ENCODE measurements at regions not wholly inside any gene's neighbourhood (a gene's known extent, or its start where the extent isn't known, plus 50 kb on each side); places are given as distances from the start of the nearest gene placed in this dataset.
"Not testable (repeated sequence)": the region's sequence is repeated elsewhere in the genome, so short reads cannot be mapped to it uniquely, and the experiment has no call there.

DNA sequence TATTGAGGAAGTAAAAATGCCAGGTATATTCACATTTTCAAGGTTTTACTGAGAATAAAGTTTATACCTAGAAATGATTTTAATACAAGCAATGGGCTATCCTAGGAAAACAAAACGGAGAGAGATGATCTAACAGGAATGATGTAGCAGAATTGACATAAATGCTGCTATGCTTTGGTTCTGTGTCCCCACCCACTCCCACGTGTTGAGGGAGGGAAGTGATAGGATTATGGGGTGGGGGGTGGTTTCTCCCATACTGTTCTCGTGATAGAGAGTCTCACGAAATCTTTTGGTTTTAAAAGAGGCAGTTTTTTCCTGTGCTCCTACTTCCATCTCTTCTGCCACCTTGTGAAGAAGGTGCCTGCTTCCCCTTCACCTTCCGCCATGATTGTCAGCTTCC lies 236.2 kb upstream of the ZNF337 start:
- not testable (repeated sequence) for DNase-seq (ENCODE audit: low read depth); H3K4me3 ChIP-seq (ENCODE audit: low read depth, low read length)

DNA sequence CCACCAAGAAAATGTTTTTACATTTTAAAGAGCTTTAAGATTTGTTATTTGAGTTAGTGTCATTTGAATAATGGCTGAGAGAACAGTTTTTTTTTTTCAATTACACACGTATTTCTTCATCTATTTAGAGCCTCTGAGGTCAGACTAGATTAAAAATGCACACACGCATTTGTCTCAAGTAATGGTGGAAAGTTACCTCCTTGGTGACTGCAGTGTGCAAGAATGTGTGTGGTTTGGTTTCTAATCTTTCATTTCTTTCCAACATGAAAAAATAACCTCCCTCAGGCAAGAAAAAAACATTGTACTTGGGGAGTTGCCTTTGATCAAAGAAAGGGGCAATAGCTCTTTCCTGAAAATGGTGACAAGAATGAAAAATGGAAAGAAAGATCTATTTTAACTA lies 235.5 kb upstream of the ZNF337 start:
- not testable (repeated sequence) for H3K4me3 ChIP-seq (ENCODE audit: low read depth, low read length); DNase-seq (ENCODE audit: low read depth)

DNA sequence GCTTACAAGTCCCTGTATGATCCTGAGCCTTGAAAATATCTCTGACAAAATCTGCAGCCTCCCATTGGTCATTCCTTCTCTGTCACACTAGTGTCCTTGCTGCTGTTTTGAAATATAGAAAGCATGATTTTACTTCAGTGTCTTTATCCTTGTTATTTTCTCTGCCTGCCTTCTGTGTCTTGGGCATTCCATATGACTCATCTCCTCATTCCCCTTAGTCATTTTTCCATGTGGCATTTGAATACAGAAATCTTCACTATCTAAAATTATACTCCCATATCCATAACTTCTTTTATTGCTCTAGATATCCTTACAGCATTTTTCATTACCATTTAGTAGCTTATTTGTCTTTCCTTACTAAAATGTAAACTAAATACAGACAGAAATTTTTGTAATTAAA lies 205.7 kb upstream of the ZNF337 start:
- not testable (repeated sequence) for DNase-seq (ENCODE audit: low read depth); H3K4me3 ChIP-seq (ENCODE audit: low read depth, low read length)

DNA sequence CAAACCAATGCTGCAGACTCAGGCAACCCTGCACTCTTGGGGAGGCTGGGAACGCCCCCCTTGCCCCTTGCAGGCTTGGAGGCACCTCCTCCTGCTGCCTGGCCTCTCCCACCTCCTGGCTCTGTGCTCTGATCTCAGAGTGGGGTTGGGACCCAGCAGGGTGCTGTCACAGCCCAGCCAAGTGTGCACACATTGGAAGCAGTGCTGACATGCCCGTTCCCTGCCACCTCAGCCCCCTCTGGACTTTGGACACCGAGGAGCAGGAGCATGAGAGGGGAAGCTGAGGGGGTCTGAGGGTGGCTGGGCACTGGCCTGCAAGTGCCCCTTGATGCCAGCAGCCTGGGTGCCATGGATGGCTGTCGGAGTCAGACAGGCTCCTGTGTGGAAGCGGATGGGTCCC lies 202.0 kb upstream of the ZNF337 start:
- DNase-seq (ENCODE audit: low read depth) = not testable (repeated sequence)

DNA sequence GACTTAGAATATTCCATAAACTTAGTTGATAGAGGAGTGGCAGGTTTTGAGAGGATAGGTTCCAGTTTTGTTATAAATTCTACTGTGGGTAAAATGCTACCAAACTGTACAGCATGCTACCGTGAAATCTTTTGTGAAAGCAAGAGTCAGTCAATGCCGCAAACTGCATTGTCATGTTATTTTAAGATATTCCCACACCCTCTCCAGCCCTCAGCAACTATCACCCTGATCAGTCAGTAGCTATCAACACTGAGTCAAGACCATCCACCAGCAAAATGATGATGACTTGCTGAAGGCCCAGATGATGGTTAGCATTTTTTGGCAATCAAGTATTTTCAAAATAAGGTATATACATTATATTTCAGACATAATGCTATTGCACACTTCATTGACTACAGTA lies 182.4 kb upstream of the ZNF337 start:
- H3K4me3 ChIP-seq (ENCODE audit: low read depth, low read length); DNase-seq (ENCODE audit: low read depth): not testable (repeated sequence)

More for the DNA sequence above, 202.0 kb upstream of the ZNF337 start:
- not testable (repeated sequence) for H3K4me3 ChIP-seq (ENCODE audit: low read depth, low read length)

DNA sequence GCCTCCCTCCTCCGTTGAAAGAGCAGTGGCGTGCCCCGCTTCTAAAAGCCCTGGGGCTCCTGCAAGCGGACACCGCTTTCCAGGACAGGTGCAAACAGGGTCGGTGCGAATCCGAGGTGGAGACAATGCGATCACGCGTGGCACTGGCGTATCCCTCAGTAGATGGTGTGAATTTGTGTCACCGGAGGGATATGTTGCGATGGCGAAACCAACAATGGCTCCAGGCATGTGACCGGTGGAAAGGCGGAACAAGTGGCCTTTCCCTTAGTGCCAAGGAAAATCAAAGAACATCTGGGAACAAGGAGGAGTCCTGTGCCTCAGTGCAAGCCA lies 172.0 kb upstream of the ZNF337 start:
- DNase-seq (ENCODE audit: low read depth); H3K4me3 ChIP-seq (ENCODE audit: low read depth, low read length): not testable (repeated sequence)

DNA sequence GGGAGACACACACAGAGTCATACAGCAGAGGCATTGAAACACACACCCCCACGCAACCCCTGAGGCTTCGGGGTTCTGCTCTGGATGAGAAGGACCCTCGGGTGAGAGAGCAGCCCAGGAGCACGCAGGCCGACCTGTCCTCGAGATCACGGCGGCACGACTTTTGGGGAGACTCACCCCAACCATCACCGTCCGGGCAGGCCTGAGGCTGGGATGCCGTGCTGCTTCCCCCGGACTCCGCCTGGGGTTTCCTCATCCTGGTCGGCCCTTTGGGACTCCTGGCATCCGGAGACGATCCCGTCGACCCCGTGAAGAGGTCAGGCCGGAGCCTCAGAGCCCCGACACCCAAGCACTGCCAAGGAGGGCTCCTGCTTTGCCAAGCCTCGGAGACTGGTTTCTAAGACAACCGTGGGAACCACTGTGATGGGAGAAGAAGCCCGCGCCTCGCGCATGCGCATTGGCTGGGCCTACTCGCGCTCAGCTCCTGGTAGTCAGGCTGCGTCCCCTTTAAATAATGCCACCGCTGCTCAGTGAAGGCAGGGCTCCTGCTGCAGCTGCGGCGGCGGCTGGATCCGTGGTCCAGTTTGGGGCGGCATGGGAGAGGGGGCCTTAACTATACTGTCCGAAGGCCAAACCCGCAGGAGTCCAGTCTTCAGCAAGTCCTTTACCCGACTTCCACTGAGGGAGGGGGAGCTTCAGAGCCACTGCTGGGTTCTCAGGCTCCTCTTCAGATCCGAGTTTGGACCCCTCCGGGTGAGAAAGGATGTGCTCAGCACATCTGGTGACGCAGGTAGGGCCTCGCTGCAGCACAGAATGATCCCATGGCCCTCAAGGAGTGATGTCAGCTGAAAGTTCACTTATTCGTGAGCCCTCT lies 171.4 kb upstream of the ZNF337 start:
- TF ChIP-seq, protein P1, sequence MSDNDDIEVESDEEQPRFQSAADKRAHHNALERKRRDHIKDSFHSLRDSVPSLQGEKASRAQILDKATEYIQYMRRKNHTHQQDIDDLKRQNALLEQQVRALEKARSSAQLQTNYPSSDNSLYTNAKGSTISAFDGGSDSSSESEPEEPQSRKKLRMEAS (IDR thresholded peaks at IDR 0.05; ENCODE audit: low read depth, low read length) = no peak
- TF ChIP-seq MYC (IDR thresholded peaks at IDR 0.05; ENCODE audit: low read depth, low read length) (no peak), POLR2A (IDR thresholded peaks at IDR 0.05; ENCODE audit: extremely low read depth, insufficient read length) (no peak)
- TF ChIP-seq, protein P2, sequence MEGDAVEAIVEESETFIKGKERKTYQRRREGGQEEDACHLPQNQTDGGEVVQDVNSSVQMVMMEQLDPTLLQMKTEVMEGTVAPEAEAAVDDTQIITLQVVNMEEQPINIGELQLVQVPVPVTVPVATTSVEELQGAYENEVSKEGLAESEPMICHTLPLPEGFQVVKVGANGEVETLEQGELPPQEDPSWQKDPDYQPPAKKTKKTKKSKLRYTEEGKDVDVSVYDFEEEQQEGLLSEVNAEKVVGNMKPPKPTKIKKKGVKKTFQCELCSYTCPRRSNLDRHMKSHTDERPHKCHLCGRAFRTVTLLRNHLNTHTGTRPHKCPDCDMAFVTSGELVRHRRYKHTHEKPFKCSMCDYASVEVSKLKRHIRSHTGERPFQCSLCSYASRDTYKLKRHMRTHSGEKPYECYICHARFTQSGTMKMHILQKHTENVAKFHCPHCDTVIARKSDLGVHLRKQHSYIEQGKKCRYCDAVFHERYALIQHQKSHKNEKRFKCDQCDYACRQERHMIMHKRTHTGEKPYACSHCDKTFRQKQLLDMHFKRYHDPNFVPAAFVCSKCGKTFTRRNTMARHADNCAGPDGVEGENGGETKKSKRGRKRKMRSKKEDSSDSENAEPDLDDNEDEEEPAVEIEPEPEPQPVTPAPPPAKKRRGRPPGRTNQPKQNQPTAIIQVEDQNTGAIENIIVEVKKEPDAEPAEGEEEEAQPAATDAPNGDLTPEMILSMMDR (IDR thresholded peaks at IDR 0.05; ENCODE audit: low read depth, low read length) = no peak
- DNase-seq (ENCODE audit: low read depth) = no peak
- no peak overlapping the region for H3K4me3 ChIP-seq (ENCODE audit: low read depth, low read length)

DNA sequence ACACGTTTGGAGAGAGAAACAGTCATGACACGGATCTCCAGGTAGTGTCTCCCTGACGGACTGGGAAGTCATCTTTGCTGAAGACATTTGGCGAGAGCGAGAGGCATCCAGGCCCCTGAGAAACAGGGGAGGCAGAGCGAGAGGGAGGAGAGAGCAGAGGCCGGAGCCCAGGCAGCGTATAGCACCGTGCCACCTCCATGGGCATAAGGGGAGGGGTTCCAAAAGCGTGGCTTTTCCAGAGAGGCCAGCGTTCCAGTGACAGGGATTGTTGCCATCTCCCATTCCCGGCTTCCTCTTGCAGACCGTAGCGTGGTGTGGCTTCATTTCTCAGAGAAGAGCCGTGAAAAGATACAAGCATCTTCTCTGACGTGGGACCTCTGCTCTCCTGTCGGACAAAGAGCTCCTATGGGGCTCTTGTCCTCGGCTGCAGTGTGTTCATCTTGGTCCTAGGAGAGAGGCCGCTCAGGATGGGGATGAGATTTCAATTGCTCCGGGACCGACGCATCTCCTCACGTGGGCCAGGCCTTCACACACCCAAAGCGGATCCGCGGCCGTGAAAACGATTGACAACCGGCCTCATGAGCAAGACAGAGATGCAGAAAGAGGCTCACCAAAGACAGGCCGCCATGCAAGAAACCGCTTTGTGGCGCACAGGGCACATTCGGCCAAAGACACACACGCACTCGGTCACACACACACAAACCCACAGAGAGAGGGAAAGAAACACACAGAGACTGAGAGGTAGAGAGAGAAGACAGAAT lies 170.5 kb upstream of the ZNF337 start:
- not testable (repeated sequence) for H3K4me3 ChIP-seq (ENCODE audit: low read depth, low read length)

DNA sequence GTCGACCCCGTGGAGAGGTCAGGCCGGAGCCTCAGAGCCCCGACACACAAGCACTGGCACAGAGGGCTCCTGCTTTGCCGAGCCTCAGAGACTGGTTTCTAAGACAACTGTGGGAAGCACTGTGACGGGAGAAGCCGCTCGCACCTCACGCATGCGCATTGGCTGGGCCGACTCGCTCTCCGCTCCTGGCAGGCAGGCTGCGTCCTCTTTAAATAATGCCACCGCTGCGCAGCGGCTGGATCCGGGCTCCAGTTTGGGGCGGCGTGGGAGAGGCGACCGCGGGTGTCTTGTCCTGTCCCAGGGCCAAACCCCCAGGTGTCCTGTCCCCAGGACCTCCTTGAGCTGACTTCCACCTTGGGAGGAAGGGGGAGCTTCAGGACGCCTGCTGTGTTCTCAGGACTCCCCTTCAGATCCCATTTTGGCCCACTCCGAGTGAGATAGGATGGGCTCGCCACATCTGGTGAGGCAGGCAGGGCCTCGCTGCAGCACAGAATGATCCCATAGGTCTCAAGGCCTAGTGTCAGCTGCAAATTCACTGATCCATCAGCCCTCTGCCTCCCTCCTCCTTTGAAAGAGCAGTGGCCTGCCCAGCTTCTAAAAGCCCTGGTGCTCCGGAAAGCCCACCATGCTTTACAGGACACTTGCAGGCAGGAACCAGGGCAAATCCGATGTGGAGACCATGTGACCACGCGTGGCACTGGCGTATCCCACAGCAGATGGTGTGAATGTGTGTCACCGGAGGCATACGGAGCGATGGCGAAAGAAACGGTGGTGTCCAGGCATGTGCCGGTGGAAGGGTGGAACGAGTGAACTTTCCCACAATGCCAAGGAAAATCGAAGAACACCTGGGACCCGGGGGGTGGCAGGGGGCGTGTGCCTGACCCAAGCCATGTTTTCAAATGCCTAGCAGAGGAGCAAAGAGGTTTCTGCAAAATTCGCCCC lies 169.3 kb upstream of the ZNF337 start:
- TF ChIP-seq, protein P1 (IDR thresholded peaks at IDR 0.05; ENCODE audit: low read depth, low read length) = no peak
- no peak overlapping the region for H3K4me3 ChIP-seq (ENCODE audit: low read depth, low read length)
- peak; percentile 59 for DNase-seq (ENCODE audit: low read depth)

More for the DNA sequence above, 170.5 kb upstream of the ZNF337 start:
- DNase-seq (ENCODE audit: low read depth) = not testable (repeated sequence)

DNA sequence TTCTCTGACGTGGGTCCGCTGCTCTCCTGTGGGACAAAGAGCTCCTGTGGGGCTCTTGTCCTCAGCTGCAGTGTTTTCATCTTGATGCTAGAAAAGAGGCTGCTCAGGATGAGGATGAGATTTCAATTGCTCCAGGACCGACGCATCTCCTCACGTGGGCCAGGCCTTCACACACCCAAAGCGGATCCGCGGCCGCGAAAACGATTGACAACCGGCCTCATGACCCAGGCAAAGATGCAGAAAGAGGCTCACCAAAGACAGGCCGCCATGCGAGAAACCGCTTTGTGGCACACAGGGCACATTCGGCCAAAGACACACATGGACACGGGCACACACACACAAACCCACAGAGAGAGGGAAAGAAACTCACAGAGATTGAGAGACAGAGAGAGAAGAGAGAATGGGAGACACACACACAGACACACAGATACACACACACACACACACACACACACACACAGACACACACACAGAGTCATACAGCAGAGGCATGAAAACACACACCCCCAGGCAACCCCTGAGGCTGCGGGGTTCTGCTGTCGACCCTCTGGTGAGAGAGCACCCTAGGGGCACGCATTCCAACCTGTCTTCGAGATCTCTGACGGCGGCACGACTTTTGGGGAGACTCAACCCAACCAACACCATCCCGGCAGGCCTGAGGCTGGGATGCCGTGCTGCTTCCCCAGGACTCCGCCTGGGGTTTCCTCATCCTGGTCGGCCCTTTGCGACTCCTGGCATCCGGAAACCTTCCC lies 168.5 kb upstream of the ZNF337 start:
- DNase-seq (ENCODE audit: low read depth); H3K4me3 ChIP-seq (ENCODE audit: low read depth, low read length): not testable (repeated sequence)
